Neural progenitor cell (in vitro differentiated cells): ENCODE measurements at regions not wholly inside any gene's neighbourhood (a gene's known extent, or its start where the extent isn't known, plus 50 kb on each side); places are given as distances from the start of the nearest gene placed in this dataset.

Experiments used
- CTCF ChIP-seq: fragments of 200-600 bp; sonication (generic); IDR thresholded peaks from 2 replicates; pipeline ENCODE4 v1.5.1; 2017; ENCODE audit warnings: antibody characterized with exemption, mild to moderate bottlenecking
- EZH2 ChIP-seq: fragments of 200-600 bp; sonication (generic); IDR thresholded peaks from 2 replicates; pipeline ENCODE4 v1.6.1; 2017; ENCODE audit warnings: antibody characterized with exemption, mild to moderate bottlenecking, moderate library complexity
- EZH2phosphoT487 ChIP-seq: fragments of 200-600 bp; sonication (generic); IDR thresholded peaks from 2 replicates; pipeline ENCODE4 v1.6.1; 2017; ENCODE audit warnings: antibody characterized with exemption

- no peak for TF ChIP-seq CTCF
- TF ChIP-seq EZH2 = no peak
- no peak for TF ChIP-seq EZH2phosphoT487
These were observed 101.1 kb upstream of the ID4 start for GRCh38 chr6:19736066-19736465.
